ENCODE measurements at regions not wholly inside any gene's neighbourhood (a gene's known extent, or its start where the extent isn't known, plus 50 kb on each side); places are given as distances from the start of the nearest gene placed in this dataset.

- no peaks in the 10 kb centered on the region for H3K36me3 ChIP-seq (ENCODE audit: low read depth)
- no peak overlapping the region for H3K27ac ChIP-seq (ENCODE audit: poor library complexity, severe bottlenecking)
- DNase-seq (ENCODE audit: low spot score) (no peak), ATAC-seq (ENCODE audit: low read depth) (no peak)
- H3K4me3 ChIP-seq (ENCODE audit: severe bottlenecking) = no peak overlapping the region
- H3K27me3 ChIP-seq (ENCODE audit: insufficient read depth, poor library complexity, severe bottlenecking) = no peaks in the 10 kb centered on the region
- H3K9me3 ChIP-seq (ENCODE audit: severe bottlenecking) = no peaks in the 10 kb centered on the region
- no peaks in the 10 kb centered on the region for H3K4me1 ChIP-seq (ENCODE audit: insufficient read depth, poor library complexity, severe bottlenecking)
- no peak for TF ChIP-seq CTCF (IDR thresholded peaks at IDR 0.05; ENCODE audit: poor library complexity, severe bottlenecking)
Observed at GRCh38 chr4:134145369-134145768, 56.2 kb downstream of the PABPC4L start.

- Histone ChIP-seq H3K27ac (ENCODE audit: poor library complexity, severe bottlenecking) (no peak overlapping the region), H3K9me3 (ENCODE audit: severe bottlenecking) (no peaks in the 10 kb centered on the region), H3K4me3 (ENCODE audit: severe bottlenecking) (no peak overlapping the region), H3K4me1 (ENCODE audit: insufficient read depth, poor library complexity, severe bottlenecking) (no peaks in the 10 kb centered on the region), H3K36me3 (ENCODE audit: low read depth) (no peaks in the 10 kb centered on the region), H3K27me3 (ENCODE audit: insufficient read depth, poor library complexity, severe bottlenecking) (no peaks in the 10 kb centered on the region)
- TF ChIP-seq CTCF (IDR thresholded peaks at IDR 0.05; ENCODE audit: poor library complexity, severe bottlenecking) = no peak
- ATAC-seq (ENCODE audit: low read depth) = no peak
- no peak for DNase-seq (ENCODE audit: low spot score)
Observed at GRCh38 chr4:134144337-134144736, 57.3 kb downstream of the PABPC4L start.

GRCh38 chr4:134141728-134142127 lies 59.9 kb downstream of the PABPC4L start:
- no peak for TF ChIP-seq CTCF (IDR thresholded peaks at IDR 0.05; ENCODE audit: poor library complexity, severe bottlenecking)
- H3K4me1 ChIP-seq (ENCODE audit: insufficient read depth, poor library complexity, severe bottlenecking) = no peaks in the 10 kb centered on the region
- no peak overlapping the region for H3K27ac ChIP-seq (ENCODE audit: poor library complexity, severe bottlenecking)
- H3K4me3 ChIP-seq (ENCODE audit: severe bottlenecking) = no peak overlapping the region
- no peaks in the 10 kb centered on the region for H3K36me3 ChIP-seq (ENCODE audit: low read depth)
- no peaks in the 10 kb centered on the region for H3K27me3 ChIP-seq (ENCODE audit: insufficient read depth, poor library complexity, severe bottlenecking)
- no peak for DNase-seq (ENCODE audit: low spot score)
- no peaks in the 10 kb centered on the region for H3K9me3 ChIP-seq (ENCODE audit: severe bottlenecking)
- no peak for ATAC-seq (ENCODE audit: low read depth)

GRCh38 chr4:134139188-134139587 lies 62.4 kb downstream of the PABPC4L start:
- no peak for DNase-seq (ENCODE audit: low spot score)
- no peak for ATAC-seq (ENCODE audit: low read depth)
- H3K27me3 ChIP-seq (ENCODE audit: insufficient read depth, poor library complexity, severe bottlenecking) = no peaks in the 10 kb centered on the region
- no peaks in the 10 kb centered on the region for H3K9me3 ChIP-seq (ENCODE audit: severe bottlenecking)
- no peak overlapping the region for H3K4me3 ChIP-seq (ENCODE audit: severe bottlenecking)
- TF ChIP-seq CTCF (IDR thresholded peaks at IDR 0.05; ENCODE audit: poor library complexity, severe bottlenecking) = no peak
- no peaks in the 10 kb centered on the region for H3K4me1 ChIP-seq (ENCODE audit: insufficient read depth, poor library complexity, severe bottlenecking)
- no peaks in the 10 kb centered on the region for H3K36me3 ChIP-seq (ENCODE audit: low read depth)
- no peak overlapping the region for H3K27ac ChIP-seq (ENCODE audit: poor library complexity, severe bottlenecking)

GRCh38 chr4:134132086-134132783 lies 69.4 kb downstream of the PABPC4L start:
- H3K4me3 ChIP-seq (ENCODE audit: severe bottlenecking) = no peak overlapping the region
- H3K36me3 ChIP-seq (ENCODE audit: low read depth) = no peaks in the 10 kb centered on the region
- H3K9me3 ChIP-seq (ENCODE audit: severe bottlenecking) = no peaks in the 10 kb centered on the region
- TF ChIP-seq CTCF (IDR thresholded peaks at IDR 0.05; ENCODE audit: poor library complexity, severe bottlenecking) = no peak
- ATAC-seq (ENCODE audit: low read depth) (no peak), DNase-seq (ENCODE audit: low spot score) (no peak)
- no peak overlapping the region for H3K27ac ChIP-seq (ENCODE audit: poor library complexity, severe bottlenecking)
- H3K27me3 ChIP-seq (ENCODE audit: insufficient read depth, poor library complexity, severe bottlenecking) = no peaks in the 10 kb centered on the region
- no peaks in the 10 kb centered on the region for H3K4me1 ChIP-seq (ENCODE audit: insufficient read depth, poor library complexity, severe bottlenecking)

Data from RWPE2 (cell line).